ENCODE measurements at regions not wholly inside any gene's neighbourhood (a gene's known extent, or its start where the extent isn't known, plus 50 kb on each side); places are given as distances from the start of the nearest gene placed in this dataset.

DNA sequence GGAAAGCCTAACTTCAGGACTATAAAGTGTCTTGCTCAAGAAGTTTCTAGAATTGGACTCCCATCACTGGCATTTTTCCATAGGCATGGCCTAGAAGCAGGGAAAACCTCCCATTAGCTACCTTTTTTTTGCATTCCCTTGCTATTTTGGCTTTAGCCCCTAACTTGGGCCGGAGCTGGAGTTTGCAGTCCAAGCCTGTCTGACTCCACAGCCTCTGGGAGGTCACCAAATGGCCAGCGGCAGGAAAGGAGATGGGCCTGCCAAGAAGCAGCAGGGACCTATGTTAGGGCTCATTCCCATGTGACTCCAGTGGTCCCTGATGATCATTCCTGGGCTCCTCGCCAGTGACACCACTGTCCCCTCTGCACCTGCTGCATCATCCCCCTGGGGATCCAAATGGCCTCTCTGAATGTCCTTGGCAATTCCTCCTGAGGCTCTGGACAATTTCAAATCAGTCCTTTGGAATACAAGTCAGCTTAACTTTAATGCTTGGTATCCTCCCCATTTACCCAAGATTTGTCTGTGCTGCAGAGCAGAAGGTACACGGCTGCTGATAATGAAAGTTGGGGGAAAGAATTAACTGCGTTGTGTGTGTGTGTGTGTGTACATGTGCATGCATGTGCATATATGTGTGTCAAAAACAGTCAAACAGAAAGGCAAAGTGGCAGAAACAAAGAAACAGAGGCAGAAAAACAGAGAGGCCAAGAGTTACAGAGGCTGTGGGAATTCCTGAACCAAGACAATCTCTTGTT is 69.8 kb upstream of the SERP2 start:
- TF ChIP-seq, protein P1, sequence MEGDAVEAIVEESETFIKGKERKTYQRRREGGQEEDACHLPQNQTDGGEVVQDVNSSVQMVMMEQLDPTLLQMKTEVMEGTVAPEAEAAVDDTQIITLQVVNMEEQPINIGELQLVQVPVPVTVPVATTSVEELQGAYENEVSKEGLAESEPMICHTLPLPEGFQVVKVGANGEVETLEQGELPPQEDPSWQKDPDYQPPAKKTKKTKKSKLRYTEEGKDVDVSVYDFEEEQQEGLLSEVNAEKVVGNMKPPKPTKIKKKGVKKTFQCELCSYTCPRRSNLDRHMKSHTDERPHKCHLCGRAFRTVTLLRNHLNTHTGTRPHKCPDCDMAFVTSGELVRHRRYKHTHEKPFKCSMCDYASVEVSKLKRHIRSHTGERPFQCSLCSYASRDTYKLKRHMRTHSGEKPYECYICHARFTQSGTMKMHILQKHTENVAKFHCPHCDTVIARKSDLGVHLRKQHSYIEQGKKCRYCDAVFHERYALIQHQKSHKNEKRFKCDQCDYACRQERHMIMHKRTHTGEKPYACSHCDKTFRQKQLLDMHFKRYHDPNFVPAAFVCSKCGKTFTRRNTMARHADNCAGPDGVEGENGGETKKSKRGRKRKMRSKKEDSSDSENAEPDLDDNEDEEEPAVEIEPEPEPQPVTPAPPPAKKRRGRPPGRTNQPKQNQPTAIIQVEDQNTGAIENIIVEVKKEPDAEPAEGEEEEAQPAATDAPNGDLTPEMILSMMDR (IDR thresholded peaks at IDR 0.05), result no peak
- Histone ChIP-seq H3K9me3 (no peaks in the 10 kb centered on the region), H3K36me3 (no peaks in the 10 kb centered on the region), H3K27me3 (no peaks in the 10 kb centered on the region), H3K27ac (peak overlapping the region; percentile 31 to 41), H3K4me1 (peaks cover 0 to 71% of the 10 kb centered on the region in 2 donors), H3K4me3 (no peak overlapping the region)
- DNase-seq (ENCODE audit: low spot score), result peak; percentile 79

DNA sequence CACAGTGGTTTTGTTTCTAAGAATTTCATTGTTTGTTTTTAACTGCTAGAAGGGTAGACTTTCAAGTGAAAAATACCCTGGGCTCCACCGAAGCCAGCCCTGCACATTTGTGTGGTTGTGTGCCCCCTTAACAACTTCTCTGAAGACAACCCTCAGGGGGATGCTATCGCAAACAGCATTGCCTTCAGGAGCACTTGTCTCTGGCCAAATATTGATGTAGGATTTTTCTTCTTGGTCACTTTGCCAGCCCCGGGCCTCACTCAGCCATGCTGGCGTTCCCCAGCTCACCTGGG is 69.2 kb upstream of the SERP2 start:
- DNase-seq (ENCODE audit: low spot score), result no peak
- Histone ChIP-seq H3K27ac (peak overlapping the region in 1 of 2 donors; percentile 31), H3K4me1 (peaks cover 0 to 71% of the 10 kb centered on the region in 2 donors), H3K9me3 (no peaks in the 10 kb centered on the region), H3K36me3 (no peaks in the 10 kb centered on the region), H3K27me3 (no peaks in the 10 kb centered on the region), H3K4me3 (no peak overlapping the region)
- TF ChIP-seq, protein P1 (IDR thresholded peaks at IDR 0.05), result no peak

DNA sequence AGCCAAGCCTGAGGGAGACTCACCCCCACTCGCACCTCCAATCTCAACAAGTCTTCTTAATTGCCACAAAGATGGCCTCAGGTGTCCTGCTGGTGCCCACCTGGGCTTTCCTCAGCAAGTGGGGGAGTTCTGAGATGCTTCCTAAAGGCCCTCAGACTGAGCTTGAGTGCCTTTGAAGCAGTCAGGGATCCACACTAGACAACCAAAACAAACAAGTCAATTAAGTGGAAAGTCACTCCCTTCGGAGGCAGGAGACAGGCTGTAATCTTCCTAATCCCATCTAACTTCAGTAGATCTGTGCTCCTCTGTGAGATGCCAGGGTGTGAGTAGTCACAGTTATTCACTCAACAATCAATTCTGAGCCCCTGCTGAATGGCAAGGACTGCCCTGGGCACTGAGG is 68.3 kb upstream of the SERP2 start:
- DNase-seq (ENCODE audit: low spot score), result no peak
- peak overlapping the region; percentile 72 to 78 for H3K27ac ChIP-seq
- no peaks in the 10 kb centered on the region for H3K9me3 ChIP-seq
- H3K27me3 ChIP-seq, result no peaks in the 10 kb centered on the region
- H3K36me3 ChIP-seq, result no peaks in the 10 kb centered on the region
- no peak overlapping the region for H3K4me3 ChIP-seq
- TF ChIP-seq, protein P1 (IDR thresholded peaks at IDR 0.05), result no peak
- peaks cover 0 to 78% of the 10 kb centered on the region in 2 donors for H3K4me1 ChIP-seq

DNA sequence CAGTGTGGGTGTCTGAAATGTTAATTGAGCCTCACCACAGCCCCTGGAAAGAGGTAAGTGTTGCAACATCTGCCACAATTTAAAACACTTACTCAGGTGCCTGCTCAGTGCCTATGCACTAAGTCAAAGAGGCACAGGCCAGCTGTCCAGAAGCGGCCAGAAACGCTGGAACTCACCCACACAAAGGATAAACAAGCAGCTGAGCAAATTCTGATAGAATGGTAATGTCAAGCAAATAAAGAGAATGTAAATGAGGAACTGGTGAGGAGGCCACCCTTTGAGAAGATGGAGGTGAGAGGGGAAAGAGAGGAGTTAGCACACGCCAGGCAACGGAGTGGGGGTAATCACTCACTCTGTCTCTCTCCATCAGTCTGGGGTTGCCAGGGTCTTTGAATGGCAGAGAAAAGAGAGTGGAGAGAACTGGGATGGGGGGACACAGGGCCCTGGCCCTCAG is 67.7 kb upstream of the SERP2 start:
- Histone ChIP-seq H3K4me3 (no peak overlapping the region), H3K27me3 (no peaks in the 10 kb centered on the region), H3K9me3 (no peaks in the 10 kb centered on the region), H3K36me3 (no peaks in the 10 kb centered on the region), H3K27ac (peak overlapping the region; percentile 72 to 78), H3K4me1 (peaks cover 0 to 74% of the 10 kb centered on the region in 2 donors)
- TF ChIP-seq, protein P1 (IDR thresholded peaks at IDR 0.05), result no peak
- no peak for DNase-seq (ENCODE audit: low spot score)

DNA sequence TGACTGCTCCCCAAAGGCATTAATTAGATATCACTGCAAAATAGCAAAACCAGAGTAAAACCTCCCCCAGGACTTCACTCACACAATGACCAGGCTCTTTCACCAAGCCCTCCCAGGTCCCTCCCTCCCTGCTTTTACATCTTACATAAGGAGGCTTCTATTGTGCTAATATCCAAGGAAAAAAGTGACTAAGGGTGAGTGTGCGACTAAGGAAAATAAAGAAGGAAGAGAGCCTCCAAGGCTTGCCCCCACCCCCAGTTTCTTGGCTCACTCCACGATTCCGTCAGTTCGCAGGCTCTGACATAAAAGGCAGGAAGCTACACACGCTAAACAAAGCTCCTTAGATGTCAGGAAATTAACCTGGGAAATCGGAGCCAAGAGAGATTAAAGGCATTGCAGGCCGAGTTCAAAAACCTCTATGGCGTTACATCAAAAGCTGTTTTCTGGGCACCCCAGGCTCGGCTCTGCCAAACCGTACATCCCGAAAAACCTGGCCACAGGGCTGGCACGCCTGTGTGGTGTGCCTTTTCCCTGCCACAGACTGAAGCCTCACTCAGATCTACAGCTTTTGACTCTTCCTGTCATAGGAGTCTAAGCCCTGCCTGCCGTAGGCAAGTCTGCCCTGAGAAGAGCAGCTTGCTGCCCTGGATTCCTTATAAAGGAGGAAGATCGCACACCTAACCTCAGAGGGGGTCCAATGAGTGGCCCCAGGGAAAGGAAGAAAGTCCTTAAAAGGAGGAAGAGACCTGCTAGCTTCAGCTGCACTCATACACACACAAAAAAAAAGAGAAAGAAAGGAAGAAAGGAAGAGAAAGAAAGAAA is 67.0 kb upstream of the SERP2 start:
- Histone ChIP-seq H3K9me3 (no peaks in the 10 kb centered on the region), H3K27ac (peak overlapping the region; percentile 72 to 78), H3K4me1 (peaks cover 0 to 68% of the 10 kb centered on the region in 2 donors), H3K27me3 (no peaks in the 10 kb centered on the region), H3K4me3 (no peak overlapping the region), H3K36me3 (no peaks in the 10 kb centered on the region)
- DNase-seq (ENCODE audit: low spot score), result peak; percentile 80
- TF ChIP-seq, protein P1 (IDR thresholded peaks at IDR 0.05), result no peak
